Suprapubic skin (tissue), 4 donors: ENCODE measurements at regions not wholly inside any gene's neighbourhood (a gene's known extent, or its start where the extent isn't known, plus 50 kb on each side); places are given as distances from the start of the nearest gene placed in this dataset.

ENCODE experiments used
- EP300 ChIP-seq: sonication (generic); formaldehyde crosslinking; IDR thresholded peaks from one replicate; pipeline ENCODE4 v1.6.1; 2017; ENCODE audit warnings: antibody characterized with exemption
- POLR2A ChIP-seq, 2 donors: fragments of 450-650 bp; IDR thresholded peaks; one replicate each; pipeline ENCODE4 v1.6.1; 2017; ENCODE audit warnings: antibody characterized with exemption in 2 of 2, mild to moderate bottlenecking in 2 of 2, moderate library complexity in 2 of 2
- POLR2AphosphoS5 ChIP-seq, 3 donors: sonication (generic); formaldehyde crosslinking; IDR thresholded peaks; one replicate each; pipeline ENCODE4 v1.6.1; 2017; ENCODE audit warnings: antibody characterized with exemption in 3 of 3
- TF ChIP-seq, protein P1 (sequence below), 2 donors: fragments of 200-600 bp in 1 of 2; fragments of 450-650 bp in 1 of 2; sonication (generic) in 1 of 2; IDR thresholded peaks; one replicate each; pipeline ENCODE4 v1.5.1; 2016 to 2019; ENCODE audit warnings: antibody characterized with exemption in 2 of 2, mild to moderate bottlenecking in 1 of 2, moderate library complexity in 1 of 2

DNA sequence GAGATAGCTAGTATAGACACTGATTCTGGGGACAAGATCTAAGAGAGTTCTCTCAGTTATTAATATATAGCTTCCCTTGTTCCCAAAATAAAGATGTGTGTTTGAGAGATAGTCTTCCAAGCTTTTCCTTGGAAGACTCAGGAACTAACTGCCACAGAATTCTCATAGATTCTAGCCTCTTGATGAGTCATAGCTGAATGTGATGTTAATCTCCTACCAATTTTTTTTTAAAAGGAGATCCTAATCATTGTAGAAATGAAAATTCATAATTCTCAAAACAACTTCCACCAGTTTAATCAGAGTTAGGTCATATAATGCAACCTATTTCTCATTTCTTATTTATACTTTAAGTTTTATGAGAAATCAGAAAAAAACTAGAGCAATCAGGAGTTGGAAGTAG lies 148.8 kb downstream of the JRKL start:
- TF ChIP-seq, protein P1, sequence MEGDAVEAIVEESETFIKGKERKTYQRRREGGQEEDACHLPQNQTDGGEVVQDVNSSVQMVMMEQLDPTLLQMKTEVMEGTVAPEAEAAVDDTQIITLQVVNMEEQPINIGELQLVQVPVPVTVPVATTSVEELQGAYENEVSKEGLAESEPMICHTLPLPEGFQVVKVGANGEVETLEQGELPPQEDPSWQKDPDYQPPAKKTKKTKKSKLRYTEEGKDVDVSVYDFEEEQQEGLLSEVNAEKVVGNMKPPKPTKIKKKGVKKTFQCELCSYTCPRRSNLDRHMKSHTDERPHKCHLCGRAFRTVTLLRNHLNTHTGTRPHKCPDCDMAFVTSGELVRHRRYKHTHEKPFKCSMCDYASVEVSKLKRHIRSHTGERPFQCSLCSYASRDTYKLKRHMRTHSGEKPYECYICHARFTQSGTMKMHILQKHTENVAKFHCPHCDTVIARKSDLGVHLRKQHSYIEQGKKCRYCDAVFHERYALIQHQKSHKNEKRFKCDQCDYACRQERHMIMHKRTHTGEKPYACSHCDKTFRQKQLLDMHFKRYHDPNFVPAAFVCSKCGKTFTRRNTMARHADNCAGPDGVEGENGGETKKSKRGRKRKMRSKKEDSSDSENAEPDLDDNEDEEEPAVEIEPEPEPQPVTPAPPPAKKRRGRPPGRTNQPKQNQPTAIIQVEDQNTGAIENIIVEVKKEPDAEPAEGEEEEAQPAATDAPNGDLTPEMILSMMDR (IDR thresholded peaks at IDR 0.05), result no peak
- TF ChIP-seq POLR2A (IDR thresholded peaks at IDR 0.05), result no peak
- TF ChIP-seq POLR2AphosphoS5 (IDR thresholded peaks at IDR 0.05), result no peak
- no peak for TF ChIP-seq EP300
